ENCODE measurements at regions not wholly inside any gene's neighbourhood (a gene's known extent, or its start where the extent isn't known, plus 50 kb on each side); places are given as distances from the start of the nearest gene placed in this dataset.

DNA sequence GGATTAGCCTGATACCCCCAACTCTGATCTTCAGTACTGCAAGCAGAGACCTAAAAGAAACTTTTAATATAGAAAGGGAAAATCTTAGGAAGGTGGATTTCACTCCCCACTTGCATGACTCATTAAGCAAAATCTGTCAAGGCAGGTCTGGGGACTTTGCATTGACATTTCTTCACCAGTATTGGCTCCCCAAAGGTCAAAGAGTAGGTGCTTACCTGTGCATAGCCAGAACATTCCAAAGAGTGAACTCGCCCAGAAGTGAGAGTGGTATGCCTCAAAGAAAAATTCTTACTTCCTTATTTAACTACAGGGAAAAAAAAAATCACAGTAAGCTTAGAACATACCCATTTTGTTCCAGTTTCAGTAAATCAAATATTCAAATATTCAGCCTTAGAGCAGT lies 140.9 kb upstream of the TP63 start:
- DNase-seq, result no peak
- Histone ChIP-seq H3K27me3 (no peaks in the 10 kb centered on the region), H3K27ac (no peak overlapping the region), H3K4me3 (no peak overlapping the region), H3K36me3 (no peaks in the 10 kb centered on the region), H3K4me1 (no peaks in the 10 kb centered on the region), H3K9me3 (no peaks in the 10 kb centered on the region)
- TF ChIP-seq POLR2A (IDR thresholded peaks at IDR 0.05), result no peak
- TF ChIP-seq, protein P1, sequence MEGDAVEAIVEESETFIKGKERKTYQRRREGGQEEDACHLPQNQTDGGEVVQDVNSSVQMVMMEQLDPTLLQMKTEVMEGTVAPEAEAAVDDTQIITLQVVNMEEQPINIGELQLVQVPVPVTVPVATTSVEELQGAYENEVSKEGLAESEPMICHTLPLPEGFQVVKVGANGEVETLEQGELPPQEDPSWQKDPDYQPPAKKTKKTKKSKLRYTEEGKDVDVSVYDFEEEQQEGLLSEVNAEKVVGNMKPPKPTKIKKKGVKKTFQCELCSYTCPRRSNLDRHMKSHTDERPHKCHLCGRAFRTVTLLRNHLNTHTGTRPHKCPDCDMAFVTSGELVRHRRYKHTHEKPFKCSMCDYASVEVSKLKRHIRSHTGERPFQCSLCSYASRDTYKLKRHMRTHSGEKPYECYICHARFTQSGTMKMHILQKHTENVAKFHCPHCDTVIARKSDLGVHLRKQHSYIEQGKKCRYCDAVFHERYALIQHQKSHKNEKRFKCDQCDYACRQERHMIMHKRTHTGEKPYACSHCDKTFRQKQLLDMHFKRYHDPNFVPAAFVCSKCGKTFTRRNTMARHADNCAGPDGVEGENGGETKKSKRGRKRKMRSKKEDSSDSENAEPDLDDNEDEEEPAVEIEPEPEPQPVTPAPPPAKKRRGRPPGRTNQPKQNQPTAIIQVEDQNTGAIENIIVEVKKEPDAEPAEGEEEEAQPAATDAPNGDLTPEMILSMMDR (IDR thresholded peaks at IDR 0.05), result no peak
- intact Hi-C loops (cut with DNase I; ENCODE audit: low total_unique reads), result no loop called here

DNA sequence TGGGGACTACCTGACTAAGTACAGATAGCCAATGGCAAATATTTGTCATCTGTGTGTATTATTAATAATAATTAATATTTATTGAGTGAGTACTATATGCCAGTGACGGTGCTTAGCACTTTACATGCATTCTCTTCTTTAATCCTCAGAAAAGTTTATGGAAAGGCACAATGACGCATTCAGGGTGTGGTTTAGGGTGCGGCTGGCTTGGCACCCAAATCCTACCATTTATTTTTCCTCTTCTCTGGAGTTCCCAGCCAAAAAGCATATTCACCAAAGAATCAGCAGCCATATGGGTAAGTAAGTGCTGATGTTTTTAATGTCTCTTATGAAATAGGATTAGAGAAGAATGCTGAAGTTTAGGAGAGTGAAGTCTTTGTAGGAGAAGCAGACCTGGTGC lies 140.4 kb upstream of the TP63 start:
- intact Hi-C loops (cut with DNase I; ENCODE audit: low total_unique reads), result no loop called here
- H3K4me3 ChIP-seq, result no peak overlapping the region
- DNase-seq, result no peak
- no peaks in the 10 kb centered on the region for H3K27me3 ChIP-seq
- H3K9me3 ChIP-seq, result no peaks in the 10 kb centered on the region
- H3K4me1 ChIP-seq, result no peaks in the 10 kb centered on the region
- no peaks in the 10 kb centered on the region for H3K36me3 ChIP-seq
- TF ChIP-seq POLR2A (IDR thresholded peaks at IDR 0.05), result no peak
- TF ChIP-seq, protein P1 (IDR thresholded peaks at IDR 0.05), result no peak
- H3K27ac ChIP-seq, result no peak overlapping the region

DNA sequence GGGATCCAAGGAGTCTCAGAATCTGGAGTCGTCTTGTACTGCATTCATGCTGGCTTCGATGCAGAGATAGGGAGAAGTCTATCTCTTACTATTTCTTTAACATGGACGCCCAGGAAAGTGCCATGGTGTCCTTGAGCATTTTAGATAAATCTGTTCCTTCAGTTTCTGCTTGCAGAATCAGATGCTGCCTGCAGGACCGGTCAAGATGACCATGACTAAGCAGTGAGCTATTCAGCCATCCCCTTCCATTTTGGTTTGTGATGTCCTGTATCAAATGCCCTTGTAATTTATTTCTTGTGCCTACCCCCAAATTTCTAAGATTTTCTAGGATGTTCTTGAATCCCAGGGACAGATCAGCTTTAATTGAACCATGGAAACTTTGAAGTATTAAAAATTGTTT lies 139.4 kb upstream of the TP63 start:
- no peak for DNase-seq
- intact Hi-C loops (cut with DNase I; ENCODE audit: low total_unique reads), result no loop called here
- TF ChIP-seq, protein P1 (IDR thresholded peaks at IDR 0.05), result no peak
- no peak for TF ChIP-seq POLR2A (IDR thresholded peaks at IDR 0.05)
- no peaks in the 10 kb centered on the region for H3K4me1 ChIP-seq
- no peak overlapping the region for H3K27ac ChIP-seq
- H3K27me3 ChIP-seq, result no peaks in the 10 kb centered on the region
- no peaks in the 10 kb centered on the region for H3K9me3 ChIP-seq
- no peak overlapping the region for H3K4me3 ChIP-seq
- H3K36me3 ChIP-seq, result no peaks in the 10 kb centered on the region

DNA sequence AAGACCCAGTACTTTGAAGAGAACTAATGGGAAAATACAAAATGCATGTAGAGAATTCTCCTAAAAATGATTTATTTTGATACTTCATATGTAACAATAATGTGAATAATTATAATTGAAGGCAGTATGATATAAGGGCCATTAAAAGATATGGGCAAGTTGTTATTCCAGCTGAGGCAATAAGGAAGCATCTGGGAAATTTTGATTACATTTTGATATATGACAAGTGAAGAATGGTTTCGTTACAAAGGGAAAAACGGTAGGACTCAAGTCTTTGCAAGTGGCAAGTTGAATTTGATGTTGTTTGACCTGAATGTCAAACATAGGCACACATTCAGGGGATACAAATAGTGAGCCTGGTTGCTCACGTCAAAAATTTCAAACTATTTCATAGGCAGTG lies 137.9 kb upstream of the TP63 start:
- intact Hi-C loops (cut with DNase I; ENCODE audit: low total_unique reads), result no loop called here
- H3K27me3 ChIP-seq, result no peaks in the 10 kb centered on the region
- DNase-seq, result no peak
- no peaks in the 10 kb centered on the region for H3K36me3 ChIP-seq
- H3K9me3 ChIP-seq, result no peaks in the 10 kb centered on the region
- H3K27ac ChIP-seq, result no peak overlapping the region
- H3K4me1 ChIP-seq, result no peaks in the 10 kb centered on the region
- H3K4me3 ChIP-seq, result no peak overlapping the region
- TF ChIP-seq POLR2A (IDR thresholded peaks at IDR 0.05), result no peak
- TF ChIP-seq, protein P1 (IDR thresholded peaks at IDR 0.05), result no peak

DNA sequence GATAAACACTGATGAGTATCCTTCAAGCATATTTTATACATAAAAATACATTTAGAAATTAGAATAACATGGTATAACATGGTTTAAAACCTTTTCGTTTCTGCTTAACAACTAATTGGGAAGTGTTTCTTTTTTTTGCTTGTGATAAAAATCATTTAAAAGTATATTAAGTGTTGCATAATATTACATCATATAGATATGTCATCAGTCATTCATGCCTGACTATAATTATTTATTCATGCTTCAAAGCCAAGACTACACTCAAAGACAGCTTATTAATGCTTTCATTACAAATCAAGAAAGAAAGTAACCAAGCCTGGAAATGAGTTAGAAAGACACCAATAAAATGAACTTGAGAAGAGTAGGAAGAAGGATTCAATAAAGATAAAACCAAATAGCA lies 136.6 kb upstream of the TP63 start:
- intact Hi-C loops (cut with DNase I; ENCODE audit: low total_unique reads), result no loop called here
- no peaks in the 10 kb centered on the region for H3K9me3 ChIP-seq
- no peaks in the 10 kb centered on the region for H3K36me3 ChIP-seq
- no peak for DNase-seq
- H3K27me3 ChIP-seq, result no peaks in the 10 kb centered on the region
- no peak overlapping the region for H3K27ac ChIP-seq
- no peaks in the 10 kb centered on the region for H3K4me1 ChIP-seq
- H3K4me3 ChIP-seq, result no peak overlapping the region
- TF ChIP-seq POLR2A (IDR thresholded peaks at IDR 0.05), result no peak
- TF ChIP-seq, protein P1 (IDR thresholded peaks at IDR 0.05), result no peak
